ENCODE measurements at regions not wholly inside any gene's neighbourhood (a gene's known extent, or its start where the extent isn't known, plus 50 kb on each side); places are given as distances from the start of the nearest gene placed in this dataset.

GRCh38 chr7:3105856-3106255 is 62.2 kb upstream of the CARD11 start:
- Histone ChIP-seq H3K23ac (ENCODE audit: low read depth, low read length, poor library complexity) (no peak overlapping the region), H3K79me1 (ENCODE audit: low read depth, low read length) (no peaks in the 10 kb centered on the region), H3K14ac (ENCODE audit: low read length) (no peak overlapping the region), H4K8ac (ENCODE audit: low read depth, low read length) (no peak overlapping the region), H3K4me3 (ENCODE audit: low read length in 2 of 2) (no peak overlapping the region), H4K91ac (ENCODE audit: low read depth, low read length, poor library complexity) (no peak overlapping the region), H3K18ac (ENCODE audit: low read length) (no peak overlapping the region), H2BK15ac (ENCODE audit: low read length) (no peak overlapping the region), H3K36me3 (replicated peaks in 1 of 2; ENCODE audit: control insufficient read depth in 2 of 2, insufficient read depth in 2 of 2, low read length in 2 of 2) (no peaks in the 10 kb centered on the region), H3K27ac (replicated peaks; ENCODE audit: low read length) (no peak overlapping the region), H2BK5ac (ENCODE audit: low read length) (no peak overlapping the region), H2AK5ac (ENCODE audit: low read depth, low read length) (no peak overlapping the region), H3K4ac (ENCODE audit: low read length) (no peak overlapping the region), H3K4me1 (ENCODE audit: control insufficient read depth in 2 of 2, insufficient read depth in 1 of 2, low read depth in 1 of 2, low read length in 2 of 2) (no peaks in the 10 kb centered on the region), H3K27me3 (ENCODE audit: control insufficient read depth in 3 of 3, insufficient read depth in 3 of 3, low read depth in 1 of 3, low read length in 3 of 3) (no peaks in the 10 kb centered on the region), H3K4me2 (ENCODE audit: insufficient read depth, low read length, poor library complexity, severe bottlenecking) (no peak overlapping the region), H3K9ac (ENCODE audit: low read depth, low read length, poor library complexity) (no peak overlapping the region), H2BK120ac (ENCODE audit: low read depth, low read length) (no peak overlapping the region), H2AFZ (ENCODE audit: low read length) (no peak overlapping the region), H2BK12ac (ENCODE audit: low read length) (no peak overlapping the region), H3K9me3 (replicated peaks in 1 of 2; ENCODE audit: control insufficient read depth in 2 of 2, insufficient read depth in 1 of 2, low read depth in 1 of 2, low read length in 2 of 2) (no peaks in the 10 kb centered on the region)
- no peak for DNase-seq (ENCODE audit: low spot score)

- H3K36me3 ChIP-seq (replicated peaks in 1 of 2; ENCODE audit: control insufficient read depth in 2 of 2, insufficient read depth in 2 of 2, low read length in 2 of 2) = no peaks in the 10 kb centered on the region
- no peak overlapping the region for H2AFZ ChIP-seq (ENCODE audit: low read length)
- H2AK5ac ChIP-seq (ENCODE audit: low read depth, low read length) = no peak overlapping the region
- no peaks in the 10 kb centered on the region for H3K79me1 ChIP-seq (ENCODE audit: low read depth, low read length)
- no peaks in the 10 kb centered on the region for H3K27me3 ChIP-seq (ENCODE audit: control insufficient read depth in 3 of 3, insufficient read depth in 3 of 3, low read depth in 1 of 3, low read length in 3 of 3)
- no peak overlapping the region for H3K14ac ChIP-seq (ENCODE audit: low read length)
- H3K4me1 ChIP-seq (ENCODE audit: control insufficient read depth in 2 of 2, insufficient read depth in 1 of 2, low read depth in 1 of 2, low read length in 2 of 2) = no peaks in the 10 kb centered on the region
- no peak overlapping the region for H3K4me2 ChIP-seq (ENCODE audit: insufficient read depth, low read length, poor library complexity, severe bottlenecking)
- H2BK12ac ChIP-seq (ENCODE audit: low read length) = no peak overlapping the region
- H3K23ac ChIP-seq (ENCODE audit: low read depth, low read length, poor library complexity) = no peak overlapping the region
- DNase-seq (ENCODE audit: low spot score) = no peak
- no peaks in the 10 kb centered on the region for H3K9me3 ChIP-seq (replicated peaks in 1 of 2; ENCODE audit: control insufficient read depth in 2 of 2, insufficient read depth in 1 of 2, low read depth in 1 of 2, low read length in 2 of 2)
- H4K91ac ChIP-seq (ENCODE audit: low read depth, low read length, poor library complexity) = no peak overlapping the region
- H4K8ac ChIP-seq (ENCODE audit: low read depth, low read length) = no peak overlapping the region
- H2BK120ac ChIP-seq (ENCODE audit: low read depth, low read length) = no peak overlapping the region
- H2BK5ac ChIP-seq (ENCODE audit: low read length) = no peak overlapping the region
- H3K4me3 ChIP-seq (ENCODE audit: low read length in 2 of 2) = no peak overlapping the region
- no peak overlapping the region for H2BK15ac ChIP-seq (ENCODE audit: low read length)
- no peak overlapping the region for H3K4ac ChIP-seq (ENCODE audit: low read length)
- H3K18ac ChIP-seq (ENCODE audit: low read length) = no peak overlapping the region
- H3K9ac ChIP-seq (ENCODE audit: low read depth, low read length, poor library complexity) = no peak overlapping the region
- WGBS, 2 donors (ENCODE audit: extremely low coverage in 2 of 2, insufficient read length in 2 of 2, insufficient replicate concordance in 1 of 2) = no CpG with 5 or more reads among the region's 2 CpGs
- H3K27ac ChIP-seq (replicated peaks; ENCODE audit: low read length) = no peak overlapping the region
These were observed 62.7 kb upstream of the CARD11 start for GRCh38 chr7:3106361-3106826.

GRCh38 chr7:3107228-3107763 is 63.6 kb upstream of the CARD11 start:
- H2AK5ac ChIP-seq (ENCODE audit: low read depth, low read length) = no peak overlapping the region
- H3K4me1 ChIP-seq (ENCODE audit: control insufficient read depth in 2 of 2, insufficient read depth in 1 of 2, low read depth in 1 of 2, low read length in 2 of 2) = peaks cover 0 to 2% of the 10 kb centered on the region in 2 donors
- H3K23ac ChIP-seq (ENCODE audit: low read depth, low read length, poor library complexity) = no peak overlapping the region
- no peak overlapping the region for H2BK5ac ChIP-seq (ENCODE audit: low read length)
- no peak overlapping the region for H3K4ac ChIP-seq (ENCODE audit: low read length)
- no peak overlapping the region for H3K9ac ChIP-seq (ENCODE audit: low read depth, low read length, poor library complexity)
- no peak overlapping the region for H3K27ac ChIP-seq (replicated peaks; ENCODE audit: low read length)
- no peaks in the 10 kb centered on the region for H3K9me3 ChIP-seq (replicated peaks in 1 of 2; ENCODE audit: control insufficient read depth in 2 of 2, insufficient read depth in 1 of 2, low read depth in 1 of 2, low read length in 2 of 2)
- H3K79me1 ChIP-seq (ENCODE audit: low read depth, low read length) = no peaks in the 10 kb centered on the region
- no peak for DNase-seq (ENCODE audit: low spot score)
- no peak overlapping the region for H3K4me2 ChIP-seq (ENCODE audit: insufficient read depth, low read length, poor library complexity, severe bottlenecking)
- H4K91ac ChIP-seq (ENCODE audit: low read depth, low read length, poor library complexity) = no peak overlapping the region
- no peak overlapping the region for H3K18ac ChIP-seq (ENCODE audit: low read length)
- H2AFZ ChIP-seq (ENCODE audit: low read length) = no peak overlapping the region
- H2BK120ac ChIP-seq (ENCODE audit: low read depth, low read length) = no peak overlapping the region
- no peak overlapping the region for H2BK15ac ChIP-seq (ENCODE audit: low read length)
- H3K4me3 ChIP-seq (ENCODE audit: low read length in 2 of 2) = no peak overlapping the region
- WGBS, 2 donors (ENCODE audit: extremely low coverage in 2 of 2, insufficient read length in 2 of 2, insufficient replicate concordance in 1 of 2) = no CpG with 5 or more reads among the region's 8 CpGs
- H3K14ac ChIP-seq (ENCODE audit: low read length) = no peak overlapping the region
- no peaks in the 10 kb centered on the region for H3K36me3 ChIP-seq (replicated peaks in 1 of 2; ENCODE audit: control insufficient read depth in 2 of 2, insufficient read depth in 2 of 2, low read length in 2 of 2)
- H2BK12ac ChIP-seq (ENCODE audit: low read length) = no peak overlapping the region
- no peaks in the 10 kb centered on the region for H3K27me3 ChIP-seq (ENCODE audit: control insufficient read depth in 3 of 3, insufficient read depth in 3 of 3, low read depth in 1 of 3, low read length in 3 of 3)
- no peak overlapping the region for H4K8ac ChIP-seq (ENCODE audit: low read depth, low read length)

GRCh38 chr7:3107889-3108570 is 64.4 kb upstream of the CARD11 start:
- Histone ChIP-seq H3K4me2 (ENCODE audit: insufficient read depth, low read length, poor library complexity, severe bottlenecking) (no peak overlapping the region), H3K27me3 (ENCODE audit: control insufficient read depth in 3 of 3, insufficient read depth in 3 of 3, low read depth in 1 of 3, low read length in 3 of 3) (no peaks in the 10 kb centered on the region), H3K9ac (ENCODE audit: low read depth, low read length, poor library complexity) (no peak overlapping the region), H3K79me1 (ENCODE audit: low read depth, low read length) (no peaks in the 10 kb centered on the region), H3K18ac (ENCODE audit: low read length) (no peak overlapping the region), H2AFZ (ENCODE audit: low read length) (no peak overlapping the region), H4K91ac (ENCODE audit: low read depth, low read length, poor library complexity) (no peak overlapping the region), H2BK120ac (ENCODE audit: low read depth, low read length) (no peak overlapping the region), H4K8ac (ENCODE audit: low read depth, low read length) (no peak overlapping the region), H3K9me3 (replicated peaks in 1 of 2; ENCODE audit: control insufficient read depth in 2 of 2, insufficient read depth in 1 of 2, low read depth in 1 of 2, low read length in 2 of 2) (no peaks in the 10 kb centered on the region), H2BK5ac (ENCODE audit: low read length) (no peak overlapping the region), H3K36me3 (replicated peaks in 1 of 2; ENCODE audit: control insufficient read depth in 2 of 2, insufficient read depth in 2 of 2, low read length in 2 of 2) (no peaks in the 10 kb centered on the region), H2AK5ac (ENCODE audit: low read depth, low read length) (no peak overlapping the region), H2BK12ac (ENCODE audit: low read length) (no peak overlapping the region), H3K23ac (ENCODE audit: low read depth, low read length, poor library complexity) (no peak overlapping the region), H3K27ac (replicated peaks; ENCODE audit: low read length) (no peak overlapping the region), H3K4ac (ENCODE audit: low read length) (no peak overlapping the region), H3K4me3 (ENCODE audit: low read length in 2 of 2) (no peak overlapping the region), H2BK15ac (ENCODE audit: low read length) (no peak overlapping the region), H3K14ac (ENCODE audit: low read length) (no peak overlapping the region), H3K4me1 (ENCODE audit: control insufficient read depth in 2 of 2, insufficient read depth in 1 of 2, low read depth in 1 of 2, low read length in 2 of 2) (peaks cover 0 to 7% of the 10 kb centered on the region in 2 donors)
- no peak for DNase-seq (ENCODE audit: low spot score)
- no CpG with 5 or more reads among the region's 8 CpGs for WGBS, 2 donors (ENCODE audit: extremely low coverage in 2 of 2, insufficient read length in 2 of 2, insufficient replicate concordance in 1 of 2)
